H1 (cell line): ENCODE measurements at regions not wholly inside any gene's neighbourhood (a gene's known extent, or its start where the extent isn't known, plus 50 kb on each side); places are given as distances from the start of the nearest gene placed in this dataset.

Experiments
- BRCA1 ChIP-seq: IDR thresholded peaks from 2 replicates; pipeline ENCODE4 v1.6.1; 2012; ENCODE audit warnings: low read depth, low read length, improper control_type of control experiment
- EZH2 ChIP-seq: fragments of 200-600 bp; sonication (generic); IDR thresholded peaks from 2 replicates; pipeline ENCODE4 v1.7.1; 2012; ENCODE audit warnings: low read depth, mild to moderate bottlenecking, moderate library complexity, low read length, inconsistent platforms; ENCODE audit not compliant: severe bottlenecking
- SRF ChIP-seq: IDR thresholded peaks from 2 replicates; pipeline ENCODE4 v1.6.1; 2011; ENCODE audit warnings: mild to moderate bottlenecking, low read depth, low read length, moderate library complexity
- TEAD4 ChIP-seq: IDR thresholded peaks from 2 replicates; pipeline ENCODE4 v1.6.1; 2012; ENCODE audit warnings: low read depth, low read length, inconsistent platforms, mixed read lengths
- TF ChIP-seq, protein P1 (sequence below): fragments of 300-600 bp; sonication (generic); IDR thresholded peaks from 2 replicates; pipeline ENCODE4 v1.7.1; 2012; ENCODE audit warnings: low read length, moderate library complexity, mild to moderate bottlenecking, inconsistent platforms; ENCODE audit not compliant: insufficient replicate concordance

DNA sequence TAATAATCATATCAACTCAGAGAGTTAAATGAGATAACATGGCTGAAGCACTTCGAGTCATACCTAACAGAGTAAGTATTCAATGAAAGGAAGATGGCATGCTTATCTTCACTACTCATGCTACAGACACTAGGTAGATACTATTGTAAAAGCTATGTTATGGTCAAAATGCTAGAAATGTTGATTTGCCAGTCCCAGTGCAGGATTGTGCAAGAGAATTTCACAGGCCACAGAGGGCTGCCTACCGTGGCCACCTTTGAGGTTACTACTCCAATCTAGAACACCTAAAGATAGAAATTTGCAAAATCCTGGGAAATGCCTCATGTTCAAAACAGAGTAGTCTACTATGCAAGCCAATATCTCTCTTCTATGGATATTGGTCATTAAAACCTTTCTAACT lies 75.3 kb upstream of the PLEKHG7 start (continued):
- TF ChIP-seq, protein P1, sequence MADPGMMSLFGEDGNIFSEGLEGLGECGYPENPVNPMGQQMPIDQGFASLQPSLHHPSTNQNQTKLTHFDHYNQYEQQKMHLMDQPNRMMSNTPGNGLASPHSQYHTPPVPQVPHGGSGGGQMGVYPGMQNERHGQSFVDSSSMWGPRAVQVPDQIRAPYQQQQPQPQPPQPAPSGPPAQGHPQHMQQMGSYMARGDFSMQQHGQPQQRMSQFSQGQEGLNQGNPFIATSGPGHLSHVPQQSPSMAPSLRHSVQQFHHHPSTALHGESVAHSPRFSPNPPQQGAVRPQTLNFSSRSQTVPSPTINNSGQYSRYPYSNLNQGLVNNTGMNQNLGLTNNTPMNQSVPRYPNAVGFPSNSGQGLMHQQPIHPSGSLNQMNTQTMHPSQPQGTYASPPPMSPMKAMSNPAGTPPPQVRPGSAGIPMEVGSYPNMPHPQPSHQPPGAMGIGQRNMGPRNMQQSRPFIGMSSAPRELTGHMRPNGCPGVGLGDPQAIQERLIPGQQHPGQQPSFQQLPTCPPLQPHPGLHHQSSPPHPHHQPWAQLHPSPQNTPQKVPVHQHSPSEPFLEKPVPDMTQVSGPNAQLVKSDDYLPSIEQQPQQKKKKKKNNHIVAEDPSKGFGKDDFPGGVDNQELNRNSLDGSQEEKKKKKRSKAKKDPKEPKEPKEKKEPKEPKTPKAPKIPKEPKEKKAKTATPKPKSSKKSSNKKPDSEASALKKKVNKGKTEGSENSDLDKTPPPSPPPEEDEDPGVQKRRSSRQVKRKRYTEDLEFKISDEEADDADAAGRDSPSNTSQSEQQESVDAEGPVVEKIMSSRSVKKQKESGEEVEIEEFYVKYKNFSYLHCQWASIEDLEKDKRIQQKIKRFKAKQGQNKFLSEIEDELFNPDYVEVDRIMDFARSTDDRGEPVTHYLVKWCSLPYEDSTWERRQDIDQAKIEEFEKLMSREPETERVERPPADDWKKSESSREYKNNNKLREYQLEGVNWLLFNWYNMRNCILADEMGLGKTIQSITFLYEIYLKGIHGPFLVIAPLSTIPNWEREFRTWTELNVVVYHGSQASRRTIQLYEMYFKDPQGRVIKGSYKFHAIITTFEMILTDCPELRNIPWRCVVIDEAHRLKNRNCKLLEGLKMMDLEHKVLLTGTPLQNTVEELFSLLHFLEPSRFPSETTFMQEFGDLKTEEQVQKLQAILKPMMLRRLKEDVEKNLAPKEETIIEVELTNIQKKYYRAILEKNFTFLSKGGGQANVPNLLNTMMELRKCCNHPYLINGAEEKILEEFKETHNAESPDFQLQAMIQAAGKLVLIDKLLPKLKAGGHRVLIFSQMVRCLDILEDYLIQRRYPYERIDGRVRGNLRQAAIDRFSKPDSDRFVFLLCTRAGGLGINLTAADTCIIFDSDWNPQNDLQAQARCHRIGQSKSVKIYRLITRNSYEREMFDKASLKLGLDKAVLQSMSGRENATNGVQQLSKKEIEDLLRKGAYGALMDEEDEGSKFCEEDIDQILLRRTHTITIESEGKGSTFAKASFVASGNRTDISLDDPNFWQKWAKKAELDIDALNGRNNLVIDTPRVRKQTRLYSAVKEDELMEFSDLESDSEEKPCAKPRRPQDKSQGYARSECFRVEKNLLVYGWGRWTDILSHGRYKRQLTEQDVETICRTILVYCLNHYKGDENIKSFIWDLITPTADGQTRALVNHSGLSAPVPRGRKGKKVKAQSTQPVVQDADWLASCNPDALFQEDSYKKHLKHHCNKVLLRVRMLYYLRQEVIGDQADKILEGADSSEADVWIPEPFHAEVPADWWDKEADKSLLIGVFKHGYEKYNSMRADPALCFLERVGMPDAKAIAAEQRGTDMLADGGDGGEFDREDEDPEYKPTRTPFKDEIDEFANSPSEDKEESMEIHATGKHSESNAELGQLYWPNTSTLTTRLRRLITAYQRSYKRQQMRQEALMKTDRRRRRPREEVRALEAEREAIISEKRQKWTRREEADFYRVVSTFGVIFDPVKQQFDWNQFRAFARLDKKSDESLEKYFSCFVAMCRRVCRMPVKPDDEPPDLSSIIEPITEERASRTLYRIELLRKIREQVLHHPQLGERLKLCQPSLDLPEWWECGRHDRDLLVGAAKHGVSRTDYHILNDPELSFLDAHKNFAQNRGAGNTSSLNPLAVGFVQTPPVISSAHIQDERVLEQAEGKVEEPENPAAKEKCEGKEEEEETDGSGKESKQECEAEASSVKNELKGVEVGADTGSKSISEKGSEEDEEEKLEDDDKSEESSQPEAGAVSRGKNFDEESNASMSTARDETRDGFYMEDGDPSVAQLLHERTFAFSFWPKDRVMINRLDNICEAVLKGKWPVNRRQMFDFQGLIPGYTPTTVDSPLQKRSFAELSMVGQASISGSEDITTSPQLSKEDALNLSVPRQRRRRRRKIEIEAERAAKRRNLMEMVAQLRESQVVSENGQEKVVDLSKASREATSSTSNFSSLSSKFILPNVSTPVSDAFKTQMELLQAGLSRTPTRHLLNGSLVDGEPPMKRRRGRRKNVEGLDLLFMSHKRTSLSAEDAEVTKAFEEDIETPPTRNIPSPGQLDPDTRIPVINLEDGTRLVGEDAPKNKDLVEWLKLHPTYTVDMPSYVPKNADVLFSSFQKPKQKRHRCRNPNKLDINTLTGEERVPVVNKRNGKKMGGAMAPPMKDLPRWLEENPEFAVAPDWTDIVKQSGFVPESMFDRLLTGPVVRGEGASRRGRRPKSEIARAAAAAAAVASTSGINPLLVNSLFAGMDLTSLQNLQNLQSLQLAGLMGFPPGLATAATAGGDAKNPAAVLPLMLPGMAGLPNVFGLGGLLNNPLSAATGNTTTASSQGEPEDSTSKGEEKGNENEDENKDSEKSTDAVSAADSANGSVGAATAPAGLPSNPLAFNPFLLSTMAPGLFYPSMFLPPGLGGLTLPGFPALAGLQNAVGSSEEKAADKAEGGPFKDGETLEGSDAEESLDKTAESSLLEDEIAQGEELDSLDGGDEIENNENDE, result no peak
- TF ChIP-seq BRCA1, result no peak
- no peak for TF ChIP-seq EZH2
- TF ChIP-seq TEAD4, result no peak
- no peak for TF ChIP-seq SRF
